Tibial nerve (tissue), 4 donors: ENCODE measurements at regions not wholly inside any gene's neighbourhood (a gene's known extent, or its start where the extent isn't known, plus 50 kb on each side); places are given as distances from the start of the nearest gene placed in this dataset.
"Not testable (repeated sequence)": the region's sequence is repeated elsewhere in the genome, so short reads cannot be mapped to it uniquely, and the experiment has no call there.

ENCODE experiments used
- DNase-seq, 2 donors: peaks; one replicate each; pipeline ENCODE4 v3.0.0-alpha.2; 2019; ENCODE audit warnings: low spot score in 2 of 2
- H3K27ac ChIP-seq, 4 donors: fragments of 200-600 bp; sonication (generic) in 3 of 4; one replicate each; pipeline ENCODE4 v1.5.1; 2017 to 2019; ENCODE audit warnings: mild to moderate bottlenecking in 1 of 4
- H3K27me3 ChIP-seq, 2 donors: fragments of 200-600 bp; sonication (generic) in 1 of 2; one replicate each; pipeline versions ENCODE4 v1.5.1 to v1.6.0; 2017 to 2019
- H3K36me3 ChIP-seq, 3 donors: fragments of 200-600 bp; sonication (generic); one replicate each; pipeline ENCODE4 v1.5.1; 2018 to 2019
- H3K4me1 ChIP-seq, 4 donors: fragments of 200-600 bp; sonication (generic) in 3 of 4; one replicate each; pipeline ENCODE4 v1.5.1; 2017 to 2019
- H3K4me3 ChIP-seq, 4 donors: fragments of 200-600 bp; sonication (generic) in 3 of 4; one replicate each; pipeline ENCODE4 v1.5.1; 2017 to 2019; ENCODE audit warnings: mild to moderate bottlenecking in 1 of 4, moderate library complexity in 1 of 4
- H3K9me3 ChIP-seq, 4 donors: fragments of 200-600 bp; sonication (generic) in 3 of 4; one replicate each; pipeline ENCODE4 v1.5.1; 2017 to 2019
- CTCF ChIP-seq, 5 experiments: fragments of 200-600 bp in 3 of 5; fragments of 450-650 bp in 2 of 5; sonication (generic) in 3 of 5; IDR thresholded peaks; one replicate each; pipeline ENCODE4 v1.5.1; 2016 to 2019; ENCODE audit warnings: antibody characterized with exemption in 5 of 5, mild to moderate bottlenecking in 3 of 5, moderate library complexity in 2 of 5
- EP300 ChIP-seq, 2 donors: sonication (generic); formaldehyde crosslinking; IDR thresholded peaks; one replicate each; pipeline ENCODE4 v1.6.1; 2017; ENCODE audit warnings: antibody characterized with exemption in 2 of 2, mild to moderate bottlenecking in 1 of 2
- POLR2A ChIP-seq, 2 donors: fragments of 450-650 bp; IDR thresholded peaks; one replicate each; pipeline ENCODE4 v1.6.1; 2017; ENCODE audit warnings: antibody characterized with exemption in 2 of 2, mild to moderate bottlenecking in 2 of 2, moderate library complexity in 2 of 2
- WGBS, 2 donors: methylation state at CpG; one replicate each; pipeline ENCODE4 v1.1.5; 2018; 5-methylcytosine and 5-hydroxymethylcytosine counted together

DNA sequence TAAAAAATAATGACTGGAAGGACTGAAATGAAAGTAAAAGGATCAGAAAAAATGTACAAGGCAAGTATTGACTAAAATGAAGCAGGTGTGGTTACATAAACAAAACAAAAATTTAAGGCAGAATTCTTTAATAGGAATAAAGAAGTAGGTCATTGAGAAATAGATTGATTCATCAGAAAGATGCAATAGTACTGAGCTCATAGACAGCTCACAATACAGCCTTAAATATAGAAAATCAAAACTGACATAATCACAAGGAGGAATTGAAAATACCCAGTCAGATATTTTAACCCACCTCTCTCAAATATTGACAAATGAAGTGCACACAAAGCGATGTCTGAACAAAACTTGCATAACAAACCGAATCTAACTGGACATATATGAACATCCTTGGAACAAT lies 366.8 kb upstream of the DPYD start:
- no peak overlapping the region for H3K27ac ChIP-seq

DNA sequence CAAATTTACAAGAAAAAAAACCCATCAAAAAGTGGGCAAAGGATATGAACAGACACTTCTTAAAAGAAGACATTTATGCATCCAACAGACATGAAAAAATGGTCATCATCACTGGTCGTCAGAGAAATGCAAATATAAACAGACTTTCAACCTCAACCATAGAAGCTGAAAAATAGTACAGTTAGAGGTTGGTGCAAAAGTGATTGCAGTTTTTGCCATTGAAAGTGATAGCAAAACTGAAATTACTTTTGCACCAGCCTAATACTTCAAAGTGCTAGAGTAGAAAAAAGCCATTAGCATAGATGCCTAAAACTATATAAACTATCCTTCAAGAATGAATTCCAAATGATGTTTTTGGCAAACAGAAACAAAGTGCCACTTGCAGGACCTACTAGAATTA lies 365.8 kb upstream of the DPYD start:
- Histone ChIP-seq H3K9me3 (no peaks in the 10 kb centered on the region), H3K4me1 (no peaks in the 10 kb centered on the region), H3K36me3 (no peaks in the 10 kb centered on the region), H3K27me3 (no peaks in the 10 kb centered on the region), H3K27ac (no peak overlapping the region), H3K4me3 (no peak overlapping the region)
- WGBS, 2 donors = 66 to 70% methylated on average over 1 of the region's 1 CpG
- no peak for DNase-seq
- TF ChIP-seq POLR2A (IDR thresholded peaks at IDR 0.05) (no peak), CTCF (IDR thresholded peaks at IDR 0.05) (no peak), EP300 (IDR thresholded peaks at IDR 0.05) (no peak)

More for the DNA sequence above, 366.8 kb upstream of the DPYD start:
- 76 to 84% methylated on average over 2 of the region's 2 CpGs for WGBS, 2 donors
- Histone ChIP-seq H3K9me3 (no peaks in the 10 kb centered on the region), H3K36me3 (no peaks in the 10 kb centered on the region), H3K4me1 (no peaks in the 10 kb centered on the region), H3K4me3 (no peak overlapping the region), H3K27me3 (no peaks in the 10 kb centered on the region)
- no peak for DNase-seq
- TF ChIP-seq EP300 (IDR thresholded peaks at IDR 0.05) (no peak), CTCF (IDR thresholded peaks at IDR 0.05) (no peak), POLR2A (IDR thresholded peaks at IDR 0.05) (no peak)

DNA sequence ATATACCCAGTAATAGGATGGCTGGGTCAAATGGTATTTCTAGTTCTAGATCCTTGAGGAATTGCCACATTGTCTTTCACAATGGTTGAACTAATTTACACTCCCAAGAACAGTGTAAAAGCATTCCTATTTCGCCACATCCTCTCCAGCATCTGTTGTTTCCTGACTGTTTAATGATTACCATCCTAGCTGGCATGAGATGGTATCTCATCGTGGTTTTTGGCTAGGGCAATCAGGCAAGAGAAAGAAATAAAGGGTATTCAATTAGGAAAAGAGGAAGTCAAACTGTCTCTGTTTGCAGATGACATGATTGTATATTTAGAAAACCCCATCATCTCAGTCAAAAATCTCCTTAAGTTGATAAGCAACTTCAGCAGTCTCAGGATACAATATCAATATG lies 364.5 kb upstream of the DPYD start:
- H3K4me3 ChIP-seq, DNase-seq, H3K27me3 ChIP-seq, H3K36me3 ChIP-seq, H3K4me1 ChIP-seq, H3K27ac ChIP-seq, H3K9me3 ChIP-seq: not testable (repeated sequence)
- 78 to 80% methylated on average over 2 of the region's 2 CpGs for WGBS, 2 donors

- H3K27ac ChIP-seq = no peak overlapping the region
- no peaks in the 10 kb centered on the region for H3K4me1 ChIP-seq
- no peak overlapping the region for H3K4me3 ChIP-seq
- TF ChIP-seq EP300 (IDR thresholded peaks at IDR 0.05) (no peak), CTCF (IDR thresholded peaks at IDR 0.05) (no peak), POLR2A (IDR thresholded peaks at IDR 0.05) (no peak)
- DNase-seq = no peak
- 56 to 75% methylated on average over 4 of the region's 4 CpGs for WGBS, 2 donors
- H3K9me3 ChIP-seq = no peaks in the 10 kb centered on the region
- H3K36me3 ChIP-seq = no peaks in the 10 kb centered on the region
- no peaks in the 10 kb centered on the region for H3K27me3 ChIP-seq
Measured at GRCh38 chr1:98280049-98280448, 359.2 kb upstream of the DPYD start.

GRCh38 chr1:98278055-98278454 lies 357.2 kb upstream of the DPYD start:
- H3K27me3 ChIP-seq = no peaks in the 10 kb centered on the region
- no peak overlapping the region for H3K4me3 ChIP-seq
- 44 to 47% methylated on average over 3 of the region's 3 CpGs for WGBS, 2 donors
- no peak overlapping the region for H3K27ac ChIP-seq
- no peak for DNase-seq
- no peaks in the 10 kb centered on the region for H3K36me3 ChIP-seq
- H3K4me1 ChIP-seq = no peaks in the 10 kb centered on the region
- no peaks in the 10 kb centered on the region for H3K9me3 ChIP-seq
- TF ChIP-seq POLR2A (IDR thresholded peaks at IDR 0.05) (no peak), EP300 (IDR thresholded peaks at IDR 0.05) (no peak), CTCF (IDR thresholded peaks at IDR 0.05) (no peak)

GRCh38 chr1:98277118-98277517 lies 356.3 kb upstream of the DPYD start:
- 59 to 76% methylated on average over 2 of the region's 2 CpGs for WGBS, 2 donors
- no peak for TF ChIP-seq POLR2A (IDR thresholded peaks at IDR 0.05)
- no peak for TF ChIP-seq EP300 (IDR thresholded peaks at IDR 0.05)
- TF ChIP-seq CTCF (IDR thresholded peaks at IDR 0.05) = no peak
- peaks cover 0 to 3% (median 0%) of the 10 kb centered on the region in 4 donors for H3K9me3 ChIP-seq
- H3K36me3 ChIP-seq = no peaks in the 10 kb centered on the region
- no peak for DNase-seq
- no peaks in the 10 kb centered on the region for H3K27me3 ChIP-seq
- H3K4me1 ChIP-seq = no peaks in the 10 kb centered on the region
- no peak overlapping the region for H3K4me3 ChIP-seq
- H3K27ac ChIP-seq = no peak overlapping the region
